SK-N-MC (cell line): ENCODE measurements at regions not wholly inside any gene's neighbourhood (a gene's known extent, or its start where the extent isn't known, plus 50 kb on each side); places are given as distances from the start of the nearest gene placed in this dataset.

Experiments
- DNase-seq: peaks from one replicate; pipeline ENCODE4 v3.0.0-alpha.2; 2011; ENCODE audit warnings: low read depth, low spot score
- H3K27ac ChIP-seq: fragments of 200-600 bp; sonication (generic); 2 replicates; pipeline ENCODE4 v1.5.1; 2016; ENCODE audit warnings: mixed run types
- H3K36me3 ChIP-seq: fragments of 200-600 bp; sonication (generic); 2 replicates; pipeline ENCODE4 v1.6.1; 2017; ENCODE audit warnings: antibody characterized with exemption, low read length, mixed read lengths; ENCODE audit not compliant: insufficient read depth
- H3K4me3 ChIP-seq: fragments of 200-600 bp; sonication (generic); 2 replicates; pipeline ENCODE4 v1.5.1; 2016
- H3K9ac ChIP-seq: fragments of 200-600 bp; sonication (generic); 2 replicates; pipeline ENCODE4 v1.8.0; 2017; ENCODE audit warnings: mixed run types, mixed read lengths; ENCODE audit not compliant: insufficient read length
- H3K9me3 ChIP-seq: fragments of 200-600 bp; sonication (generic); 2 replicates; pipeline ENCODE4 v1.6.1; 2017; ENCODE audit warnings: low read depth, mild to moderate bottlenecking, antibody characterized with exemption, low read length, moderate library complexity, mixed read lengths
- EZH2 ChIP-seq: fragments of 200-600 bp; sonication (generic); IDR thresholded peaks from one replicate; pipeline ENCODE4 v1.6.1; 2017; ENCODE audit warnings: antibody characterized with exemption
- FOXP2 ChIP-seq: optimal IDR thresholded peaks from 2 replicates; pipeline ENCODE3; 2011; ENCODE audit warnings: mild to moderate bottlenecking, moderate library complexity; ENCODE audit not compliant: insufficient read depth; ENCODE audit errors: extremely low read length, control extremely low read depth
- POLR2AphosphoS5 ChIP-seq: IDR thresholded peaks from 2 replicates; pipeline ENCODE4 v1.6.1; 2012; ENCODE audit warnings: mild to moderate bottlenecking, low read depth, low read length, borderline replicate concordance

- Histone ChIP-seq H3K36me3 (no peaks in the 10 kb centered on the region), H3K9ac (no peak overlapping the region), H3K27ac (no peak overlapping the region), H3K9me3 (no peaks in the 10 kb centered on the region), H3K4me3 (no peak overlapping the region)
- TF ChIP-seq EZH2, result no peak
- TF ChIP-seq POLR2AphosphoS5, result no peak
- no peak for TF ChIP-seq FOXP2
- DNase-seq, result no peak
Observed at GRCh38 chr10:36441557-36441956, 683.8 kb upstream of the ANKRD30A start.

GRCh38 chr10:36440539-36440938 lies 684.9 kb upstream of the ANKRD30A start:
- TF ChIP-seq POLR2AphosphoS5 (no peak), FOXP2 (no peak), EZH2 (no peak)
- no peaks in the 10 kb centered on the region for H3K9me3 ChIP-seq
- no peak for DNase-seq
- H3K9ac ChIP-seq, result no peak overlapping the region
- no peak overlapping the region for H3K4me3 ChIP-seq
- H3K36me3 ChIP-seq, result no peaks in the 10 kb centered on the region
- H3K27ac ChIP-seq, result no peak overlapping the region

GRCh38 chr10:36437367-36437766 lies 688.0 kb upstream of the ANKRD30A start:
- H3K4me3 ChIP-seq, result no peak overlapping the region
- no peak for TF ChIP-seq EZH2
- DNase-seq, result no peak

GRCh38 chr10:36428507-36428906 lies 696.9 kb upstream of the ANKRD30A start:
- H3K9ac ChIP-seq, result no peak overlapping the region
- TF ChIP-seq POLR2AphosphoS5 (no peak), EZH2 (no peak), FOXP2 (no peak)
- no peaks in the 10 kb centered on the region for H3K36me3 ChIP-seq

More at GRCh38 chr10:36437367-36437766, 688.0 kb upstream of the ANKRD30A start:
- Histone ChIP-seq H3K9ac (no peak overlapping the region), H3K27ac (no peak overlapping the region), H3K36me3 (no peaks in the 10 kb centered on the region), H3K9me3 (no peaks in the 10 kb centered on the region)

GRCh38 chr10:36425131-36425797 lies 700.1 kb upstream of the ANKRD30A start:
- peak overlapping the region; percentile 77; the same call in 1 of the 2 replicates for H3K27ac ChIP-seq
- DNase-seq, result no peak
- H3K36me3 ChIP-seq, result no peaks in the 10 kb centered on the region
- H3K9ac ChIP-seq, result no peak overlapping the region
- no peaks in the 10 kb centered on the region for H3K9me3 ChIP-seq
- TF ChIP-seq EZH2 (no peak), FOXP2 (no peak), POLR2AphosphoS5 (no peak)
- no peak overlapping the region for H3K4me3 ChIP-seq

More at GRCh38 chr10:36428507-36428906, 696.9 kb upstream of the ANKRD30A start:
- Histone ChIP-seq H3K27ac (no peak overlapping the region), H3K4me3 (no peak overlapping the region), H3K9me3 (no peaks in the 10 kb centered on the region)
- no peak for DNase-seq

GRCh38 chr10:36424502-36424901 lies 700.9 kb upstream of the ANKRD30A start:
- Histone ChIP-seq H3K4me3 (peak overlapping the region; percentile 49), H3K9ac (no peak overlapping the region), H3K9me3 (no peaks in the 10 kb centered on the region), H3K36me3 (no peaks in the 10 kb centered on the region), H3K27ac (peak overlapping the region; percentile 77)
- DNase-seq, result no peak
- TF ChIP-seq POLR2AphosphoS5 (no peak), EZH2 (no peak), FOXP2 (no peak)

- DNase-seq, result peak; percentile 77
- Histone ChIP-seq H3K36me3 (no peaks in the 10 kb centered on the region), H3K9me3 (no peaks in the 10 kb centered on the region), H3K9ac (no peak overlapping the region), H3K4me3 (peak overlapping the region; percentile 49), H3K27ac (peak overlapping the region; percentile 77)
- no peak for TF ChIP-seq FOXP2
- no peak for TF ChIP-seq EZH2
- no peak; the same call in 1 of the 2 replicates for TF ChIP-seq POLR2AphosphoS5
Observed at GRCh38 chr10:36423821-36424248, 701.6 kb upstream of the ANKRD30A start.

GRCh38 chr10:36421992-36422391 lies 703.4 kb upstream of the ANKRD30A start:
- DNase-seq, result no peak
- TF ChIP-seq POLR2AphosphoS5, result no peak
- TF ChIP-seq EZH2, result no peak
- no peak for TF ChIP-seq FOXP2
- H3K4me3 ChIP-seq, result no peak overlapping the region
- no peaks in the 10 kb centered on the region for H3K9me3 ChIP-seq
- no peak overlapping the region for H3K9ac ChIP-seq
- H3K27ac ChIP-seq, result no peak overlapping the region
- H3K36me3 ChIP-seq, result no peaks in the 10 kb centered on the region

- Histone ChIP-seq H3K4me3 (no peak overlapping the region), H3K9ac (no peak overlapping the region), H3K9me3 (no peaks in the 10 kb centered on the region), H3K36me3 (no peaks in the 10 kb centered on the region), H3K27ac (no peak overlapping the region)
- TF ChIP-seq FOXP2, result no peak
- TF ChIP-seq POLR2AphosphoS5, result no peak
- no peak for TF ChIP-seq EZH2
- no peak for DNase-seq
Observed at GRCh38 chr10:36416513-36416912, 708.9 kb upstream of the ANKRD30A start.
